ENCODE measurements at regions not wholly inside any gene's neighbourhood (a gene's known extent, or its start where the extent isn't known, plus 50 kb on each side); places are given as distances from the start of the nearest gene placed in this dataset.

DNA sequence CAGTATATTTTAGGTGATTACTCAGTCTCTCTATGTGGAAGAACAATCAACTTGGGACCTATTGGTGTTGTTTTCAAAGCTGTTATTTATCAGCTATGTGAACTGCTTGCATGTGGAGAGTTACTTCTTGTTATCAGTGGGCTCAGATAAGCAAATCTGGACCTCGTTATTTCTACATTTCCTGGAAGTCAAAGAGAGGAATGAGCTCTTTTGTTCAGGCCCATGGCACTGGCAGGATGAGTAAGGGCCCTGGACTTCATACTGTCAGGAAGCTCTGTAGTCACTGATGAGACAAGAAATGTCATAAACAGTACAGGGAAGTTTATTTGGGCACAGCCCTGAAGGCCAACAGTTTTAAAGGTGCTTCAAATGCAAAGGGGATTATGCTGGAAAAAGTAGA lies 760.6 kb upstream of the EPHA5 start:
- no peaks in the 10 kb centered on the region for H3K36me3 ChIP-seq (ENCODE audit: insufficient read depth, low read length)
- no peaks in the 10 kb centered on the region for H3K9me3 ChIP-seq (ENCODE audit: insufficient read depth, low read depth, low read length)
- H3K27me3 ChIP-seq (ENCODE audit: insufficient read depth, low read length, poor library complexity, severe bottlenecking): no peaks in the 10 kb centered on the region
- no peak overlapping the region for H3K9ac ChIP-seq (ENCODE audit: low read depth, low read length, poor library complexity, severe bottlenecking)
- H3K4me1 ChIP-seq (ENCODE audit: insufficient read depth, low read length, poor library complexity, severe bottlenecking): no peaks in the 10 kb centered on the region
- H3K4me3 ChIP-seq (ENCODE audit: low read length, poor library complexity, severe bottlenecking): no peak overlapping the region
- H2AFZ ChIP-seq (ENCODE audit: low read length): no peak overlapping the region
- H4K20me1 ChIP-seq (ENCODE audit: insufficient read depth, low read length, poor library complexity, severe bottlenecking): no peaks in the 10 kb centered on the region
- no peaks in the 10 kb centered on the region for H3F3A ChIP-seq (ENCODE audit: low read depth)
- H3K9me2 ChIP-seq (replicated peaks; ENCODE audit: low read depth, low read length): no peaks in the 10 kb centered on the region
- H3K4me2 ChIP-seq (ENCODE audit: low read depth, low read length, poor library complexity, severe bottlenecking): no peak overlapping the region
- H3K79me2 ChIP-seq (ENCODE audit: insufficient read depth, low read length): no peaks in the 10 kb centered on the region
- TF ChIP-seq EZH2phosphoT487 (IDR thresholded peaks at IDR 0.05; ENCODE audit: borderline replicate concordance): no peak
- TF ChIP-seq, protein P1, sequence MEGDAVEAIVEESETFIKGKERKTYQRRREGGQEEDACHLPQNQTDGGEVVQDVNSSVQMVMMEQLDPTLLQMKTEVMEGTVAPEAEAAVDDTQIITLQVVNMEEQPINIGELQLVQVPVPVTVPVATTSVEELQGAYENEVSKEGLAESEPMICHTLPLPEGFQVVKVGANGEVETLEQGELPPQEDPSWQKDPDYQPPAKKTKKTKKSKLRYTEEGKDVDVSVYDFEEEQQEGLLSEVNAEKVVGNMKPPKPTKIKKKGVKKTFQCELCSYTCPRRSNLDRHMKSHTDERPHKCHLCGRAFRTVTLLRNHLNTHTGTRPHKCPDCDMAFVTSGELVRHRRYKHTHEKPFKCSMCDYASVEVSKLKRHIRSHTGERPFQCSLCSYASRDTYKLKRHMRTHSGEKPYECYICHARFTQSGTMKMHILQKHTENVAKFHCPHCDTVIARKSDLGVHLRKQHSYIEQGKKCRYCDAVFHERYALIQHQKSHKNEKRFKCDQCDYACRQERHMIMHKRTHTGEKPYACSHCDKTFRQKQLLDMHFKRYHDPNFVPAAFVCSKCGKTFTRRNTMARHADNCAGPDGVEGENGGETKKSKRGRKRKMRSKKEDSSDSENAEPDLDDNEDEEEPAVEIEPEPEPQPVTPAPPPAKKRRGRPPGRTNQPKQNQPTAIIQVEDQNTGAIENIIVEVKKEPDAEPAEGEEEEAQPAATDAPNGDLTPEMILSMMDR (conservative IDR thresholded peaks at IDR 0.05; ENCODE audit: low read length): no peak

DNA sequence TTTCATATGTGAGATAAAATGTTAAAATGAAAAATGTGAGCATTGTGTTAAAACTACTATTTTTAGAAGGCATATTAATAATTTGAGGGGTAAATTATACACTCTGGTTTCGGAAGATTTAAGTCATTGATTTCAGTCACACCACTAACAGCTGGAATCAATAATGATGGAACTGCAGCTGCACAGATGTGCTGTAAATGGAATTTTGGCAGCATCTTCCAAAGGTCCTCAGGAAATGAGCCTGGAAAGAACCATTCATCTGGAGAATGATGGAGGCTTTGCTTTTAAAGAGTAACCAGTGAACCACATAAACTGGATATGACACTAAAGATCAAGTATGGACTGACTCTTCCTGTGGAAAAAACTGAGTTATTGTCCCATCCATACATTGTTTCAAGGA lies 759.0 kb upstream of the EPHA5 start:
- no peaks in the 10 kb centered on the region for H3K79me2 ChIP-seq (ENCODE audit: insufficient read depth, low read length)
- H3F3A ChIP-seq (ENCODE audit: low read depth): no peaks in the 10 kb centered on the region
- H3K36me3 ChIP-seq (ENCODE audit: insufficient read depth, low read length): no peaks in the 10 kb centered on the region
- TF ChIP-seq, protein P1 (conservative IDR thresholded peaks at IDR 0.05; ENCODE audit: low read length): no peak
- no peak for TF ChIP-seq EZH2phosphoT487 (IDR thresholded peaks at IDR 0.05; ENCODE audit: borderline replicate concordance)
- H2AFZ ChIP-seq (ENCODE audit: low read length): no peak overlapping the region
- no peak overlapping the region for H3K9ac ChIP-seq (ENCODE audit: low read depth, low read length, poor library complexity, severe bottlenecking)
- no peaks in the 10 kb centered on the region for H3K9me2 ChIP-seq (replicated peaks; ENCODE audit: low read depth, low read length)
- H3K27me3 ChIP-seq (ENCODE audit: insufficient read depth, low read length, poor library complexity, severe bottlenecking): no peaks in the 10 kb centered on the region
- H4K20me1 ChIP-seq (ENCODE audit: insufficient read depth, low read length, poor library complexity, severe bottlenecking): no peaks in the 10 kb centered on the region
- no peak overlapping the region for H3K4me3 ChIP-seq (ENCODE audit: low read length, poor library complexity, severe bottlenecking)
- H3K9me3 ChIP-seq (ENCODE audit: insufficient read depth, low read depth, low read length): no peaks in the 10 kb centered on the region
- no peak overlapping the region for H3K4me2 ChIP-seq (ENCODE audit: low read depth, low read length, poor library complexity, severe bottlenecking)
- no peaks in the 10 kb centered on the region for H3K4me1 ChIP-seq (ENCODE audit: insufficient read depth, low read length, poor library complexity, severe bottlenecking)

DNA sequence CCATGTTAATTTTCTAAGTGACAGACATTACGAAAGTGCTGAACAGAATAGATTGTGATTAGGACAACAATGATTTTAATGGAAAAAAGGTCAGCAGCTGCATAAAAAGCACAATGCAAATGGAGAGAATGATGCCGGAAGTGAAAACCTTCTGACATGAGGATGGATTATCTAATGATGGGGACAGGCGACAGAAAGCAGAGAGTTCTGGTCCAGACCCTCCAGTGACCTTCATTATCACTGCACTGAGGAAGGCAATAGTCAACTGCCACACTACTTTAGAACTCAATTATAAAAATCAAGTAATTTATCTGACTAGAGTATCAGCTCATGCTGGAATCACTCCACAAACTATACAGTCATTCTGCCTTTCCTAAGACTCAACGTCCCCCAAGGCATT lies 746.1 kb upstream of the EPHA5 start:
- Histone ChIP-seq H3K9ac (ENCODE audit: low read depth, low read length, poor library complexity, severe bottlenecking) (no peak overlapping the region), H3K79me2 (ENCODE audit: insufficient read depth, low read length) (no peaks in the 10 kb centered on the region), H3K4me3 (ENCODE audit: low read length, poor library complexity, severe bottlenecking) (no peak overlapping the region), H3K9me3 (ENCODE audit: insufficient read depth, low read depth, low read length) (no peaks in the 10 kb centered on the region), H4K20me1 (ENCODE audit: insufficient read depth, low read length, poor library complexity, severe bottlenecking) (no peaks in the 10 kb centered on the region), H3K4me1 (ENCODE audit: insufficient read depth, low read length, poor library complexity, severe bottlenecking) (no peaks in the 10 kb centered on the region), H3K4me2 (ENCODE audit: low read depth, low read length, poor library complexity, severe bottlenecking) (no peak overlapping the region), H3K27me3 (ENCODE audit: insufficient read depth, low read length, poor library complexity, severe bottlenecking) (no peaks in the 10 kb centered on the region), H3K36me3 (ENCODE audit: insufficient read depth, low read length) (no peaks in the 10 kb centered on the region), H3K9me2 (replicated peaks; ENCODE audit: low read depth, low read length) (no peaks in the 10 kb centered on the region), H3F3A (ENCODE audit: low read depth) (no peaks in the 10 kb centered on the region), H2AFZ (ENCODE audit: low read length) (no peak overlapping the region)
- no peak for TF ChIP-seq EZH2phosphoT487 (IDR thresholded peaks at IDR 0.05; ENCODE audit: borderline replicate concordance)
- TF ChIP-seq, protein P1 (conservative IDR thresholded peaks at IDR 0.05; ENCODE audit: low read length): no peak
